ENCODE measurements at regions not wholly inside any gene's neighbourhood (a gene's known extent, or its start where the extent isn't known, plus 50 kb on each side); places are given as distances from the start of the nearest gene placed in this dataset.

- TF ChIP-seq ZNF565 (CRISPR knock-in tag; conservative IDR thresholded peaks at IDR 0.05; ENCODE audit: low read depth) (no peak), TCF4 (CRISPR knock-in tag; IDR thresholded peaks at IDR 0.05; ENCODE audit: borderline replicate concordance) (no peak), TSHZ2 (CRISPR knock-in tag; IDR thresholded peaks at IDR 0.05) (no peak), ESRRG (CRISPR knock-in tag; IDR thresholded peaks at IDR 0.05) (no peak), CSDC2 (CRISPR knock-in tag; IDR thresholded peaks at IDR 0.05) (no peak), ZNF70 (CRISPR knock-in tag; IDR thresholded peaks at IDR 0.05) (no peak), ZFP3 (CRISPR knock-in tag; IDR thresholded peaks at IDR 0.05) (no peak), CSRNP3 (CRISPR knock-in tag; IDR thresholded peaks at IDR 0.05) (no peak), SNAI2 (CRISPR knock-in tag; IDR thresholded peaks at IDR 0.05) (no peak), BACH2 (CRISPR knock-in tag; IDR thresholded peaks at IDR 0.05; ENCODE audit: borderline replicate concordance) (no peak), ZNF8 (CRISPR knock-in tag; IDR thresholded peaks at IDR 0.05) (no peak), PPARA (CRISPR knock-in tag; IDR thresholded peaks at IDR 0.05; ENCODE audit: borderline replicate concordance) (no peak), GLIS3 (CRISPR knock-in tag; IDR thresholded peaks at IDR 0.05) (no peak), RARB (CRISPR knock-in tag; IDR thresholded peaks at IDR 0.05) (no peak), CREB5 (CRISPR knock-in tag; IDR thresholded peaks at IDR 0.05; ENCODE audit: low read depth) (no peak), ZC3H10 (CRISPR knock-in tag; IDR thresholded peaks at IDR 0.05) (no peak), ARNTL (CRISPR knock-in tag; IDR thresholded peaks at IDR 0.05; ENCODE audit: borderline replicate concordance, low read depth) (no peak)
- peak; percentile 25; the same call in 1 of the 3 replicates for ATAC-seq
These were observed 251.1 kb upstream of the BTG1 start for GRCh38 chr12:92396647-92397252.

- TF ChIP-seq ARNTL (CRISPR knock-in tag; IDR thresholded peaks at IDR 0.05; ENCODE audit: borderline replicate concordance, low read depth): no peak
- no peak for TF ChIP-seq TSHZ2 (CRISPR knock-in tag; IDR thresholded peaks at IDR 0.05)
- TF ChIP-seq ZFP30 (CRISPR knock-in tag; IDR thresholded peaks at IDR 0.05): no peak
- TF ChIP-seq CSRNP3 (CRISPR knock-in tag; IDR thresholded peaks at IDR 0.05): no peak
- TF ChIP-seq GLIS3 (CRISPR knock-in tag; IDR thresholded peaks at IDR 0.05): no peak
- TF ChIP-seq ZC3H10 (CRISPR knock-in tag; IDR thresholded peaks at IDR 0.05): no peak
- no peak for TF ChIP-seq TCF4 (CRISPR knock-in tag; IDR thresholded peaks at IDR 0.05; ENCODE audit: borderline replicate concordance)
- TF ChIP-seq OSR1 (CRISPR knock-in tag; IDR thresholded peaks at IDR 0.05): no peak
- TF ChIP-seq ESRRG (CRISPR knock-in tag; IDR thresholded peaks at IDR 0.05): no peak
- TF ChIP-seq PPARA (CRISPR knock-in tag; IDR thresholded peaks at IDR 0.05; ENCODE audit: borderline replicate concordance): no peak
- TF ChIP-seq CSDC2 (CRISPR knock-in tag; IDR thresholded peaks at IDR 0.05): no peak
- no peak for TF ChIP-seq PATZ1 (CRISPR knock-in tag; IDR thresholded peaks at IDR 0.05; ENCODE audit: borderline replicate concordance)
- no peak for TF ChIP-seq ZNF8 (CRISPR knock-in tag; IDR thresholded peaks at IDR 0.05)
- TF ChIP-seq RARB (CRISPR knock-in tag; IDR thresholded peaks at IDR 0.05): no peak
- no peak for TF ChIP-seq ISL1 (CRISPR knock-in tag; IDR thresholded peaks at IDR 0.05)
- ATAC-seq: no peak
These were observed 249.7 kb upstream of the BTG1 start for GRCh38 chr12:92395322-92395721.

Data from SK-N-SH treated with all-trans-retinoic acid at 6 μM for 48 hours (cell line).